ENCODE measurements at regions not wholly inside any gene's neighbourhood (a gene's known extent, or its start where the extent isn't known, plus 50 kb on each side); places are given as distances from the start of the nearest gene placed in this dataset.

DNA sequence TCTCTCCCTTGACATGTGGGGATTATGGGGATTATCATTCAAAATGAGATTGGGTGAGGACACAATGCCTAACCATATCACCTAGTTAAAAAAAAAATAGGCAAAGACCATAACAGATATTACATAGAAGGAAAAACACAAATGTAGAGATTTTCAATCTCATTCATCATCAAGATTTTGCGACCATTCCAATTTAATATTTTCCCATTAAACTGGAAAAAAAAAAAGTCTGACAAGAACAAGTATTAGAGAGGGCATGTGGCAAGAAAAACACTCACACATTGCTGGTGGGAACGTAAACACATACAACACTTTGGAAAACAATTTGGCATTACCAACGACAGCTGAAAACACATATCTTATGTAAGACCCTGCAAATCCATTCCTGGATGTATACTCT lies 71.0 kb upstream of the MYCN start:
- no peak for DNase-seq

DNA sequence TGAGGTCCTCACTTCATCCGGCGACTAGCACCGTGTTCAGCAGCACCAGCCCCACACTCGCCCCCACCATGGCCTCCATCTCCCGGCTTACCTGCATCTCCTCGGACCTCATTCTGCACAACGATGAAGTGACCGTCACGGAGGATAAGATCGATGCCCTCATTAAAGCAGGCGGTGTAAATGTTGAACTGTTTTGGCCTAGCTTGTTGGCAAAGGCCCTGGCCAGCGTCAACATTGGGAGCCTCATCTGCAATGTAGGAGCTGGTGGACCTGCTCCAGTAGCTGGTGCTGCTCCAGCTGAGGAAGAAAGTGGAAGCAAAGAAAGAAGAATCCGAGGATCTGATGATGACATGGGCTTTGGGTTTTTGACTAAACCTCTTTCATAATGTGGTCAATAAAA lies 70.5 kb upstream of the MYCN start:
- DNase-seq = no peak

DNA sequence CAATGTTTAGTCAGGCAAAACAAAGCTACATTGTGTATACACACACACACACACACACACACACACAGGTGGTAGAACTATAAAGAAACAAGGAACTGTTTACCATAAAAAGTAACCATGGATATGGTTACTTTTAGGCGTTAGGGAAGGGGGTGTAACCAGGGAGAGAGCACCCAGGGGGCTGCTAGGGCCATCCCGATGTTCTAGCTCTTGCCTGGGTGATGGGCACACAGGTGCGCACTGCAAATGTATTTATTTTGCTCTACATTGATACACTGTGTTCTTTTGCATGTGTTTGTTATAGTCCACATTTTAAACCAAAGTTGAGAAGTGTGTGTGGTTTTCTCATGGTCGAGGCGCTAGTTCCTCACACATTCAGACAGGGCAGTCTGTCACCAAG lies 69.8 kb upstream of the MYCN start:
- no peak for DNase-seq

DNA sequence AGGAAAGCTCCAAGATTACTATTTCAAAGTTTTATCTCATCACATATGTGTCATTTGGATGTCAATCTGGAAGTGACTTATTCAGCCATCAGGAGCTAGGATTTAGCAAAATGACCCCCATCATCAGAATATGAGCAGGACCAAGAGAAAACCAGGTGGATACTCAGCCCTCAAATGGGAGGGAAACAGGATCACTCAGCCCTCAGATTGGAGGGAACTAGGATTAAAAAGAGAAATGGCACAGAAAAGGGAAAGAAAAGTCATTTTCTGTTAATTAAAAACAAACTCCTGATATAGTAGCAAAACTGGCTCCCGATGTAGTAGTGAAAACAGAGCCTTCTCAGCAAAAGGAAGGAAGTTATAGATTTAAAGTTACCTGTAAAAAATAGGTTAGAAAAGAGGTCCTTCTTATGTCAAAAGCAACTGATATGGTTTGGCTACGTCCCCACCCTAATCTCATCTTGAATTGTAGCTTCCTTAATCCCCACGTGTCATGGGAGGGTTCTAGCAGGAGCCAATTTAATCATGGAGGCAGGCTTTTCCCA lies 69.0 kb upstream of the MYCN start:
- DNase-seq = no peak

DNA sequence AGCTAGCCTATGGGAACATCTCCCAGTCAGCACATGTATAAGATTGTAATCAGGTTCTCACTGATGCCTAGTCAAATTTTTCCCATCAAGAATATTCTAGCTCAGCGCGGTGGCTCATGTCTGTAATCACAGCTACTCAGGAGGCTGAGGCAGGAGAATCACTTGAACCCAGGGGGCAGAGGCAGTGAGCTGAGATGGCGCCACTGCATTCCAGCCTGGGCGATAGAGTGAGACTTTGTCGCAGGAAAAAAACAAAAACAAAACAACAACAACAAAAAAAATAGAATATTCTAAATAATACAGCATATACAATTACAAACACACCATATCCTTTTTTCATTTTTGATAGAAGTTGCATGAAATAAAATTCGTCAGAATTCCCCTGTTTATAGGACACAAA lies 67.5 kb upstream of the MYCN start:
- no peak for DNase-seq

DNA sequence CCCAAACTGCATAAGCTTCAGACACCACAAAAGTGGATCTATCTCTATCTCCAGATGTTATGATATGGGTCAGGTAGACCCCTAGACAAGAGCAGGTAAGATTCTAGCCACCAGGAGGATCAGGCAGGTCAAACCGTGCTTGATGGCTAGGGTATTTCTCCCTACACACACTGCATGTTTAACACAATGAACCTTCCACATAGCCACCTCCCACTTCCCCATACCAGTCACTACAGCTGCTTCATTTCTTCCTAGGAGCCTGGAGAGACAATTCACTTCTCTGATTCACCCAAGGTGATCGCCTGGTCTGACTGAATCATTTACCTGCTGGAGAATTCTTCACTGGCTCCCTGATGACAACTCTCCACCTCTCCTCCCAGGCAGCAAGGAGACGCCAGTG lies 66.0 kb upstream of the MYCN start:
- no peak for DNase-seq

DNA sequence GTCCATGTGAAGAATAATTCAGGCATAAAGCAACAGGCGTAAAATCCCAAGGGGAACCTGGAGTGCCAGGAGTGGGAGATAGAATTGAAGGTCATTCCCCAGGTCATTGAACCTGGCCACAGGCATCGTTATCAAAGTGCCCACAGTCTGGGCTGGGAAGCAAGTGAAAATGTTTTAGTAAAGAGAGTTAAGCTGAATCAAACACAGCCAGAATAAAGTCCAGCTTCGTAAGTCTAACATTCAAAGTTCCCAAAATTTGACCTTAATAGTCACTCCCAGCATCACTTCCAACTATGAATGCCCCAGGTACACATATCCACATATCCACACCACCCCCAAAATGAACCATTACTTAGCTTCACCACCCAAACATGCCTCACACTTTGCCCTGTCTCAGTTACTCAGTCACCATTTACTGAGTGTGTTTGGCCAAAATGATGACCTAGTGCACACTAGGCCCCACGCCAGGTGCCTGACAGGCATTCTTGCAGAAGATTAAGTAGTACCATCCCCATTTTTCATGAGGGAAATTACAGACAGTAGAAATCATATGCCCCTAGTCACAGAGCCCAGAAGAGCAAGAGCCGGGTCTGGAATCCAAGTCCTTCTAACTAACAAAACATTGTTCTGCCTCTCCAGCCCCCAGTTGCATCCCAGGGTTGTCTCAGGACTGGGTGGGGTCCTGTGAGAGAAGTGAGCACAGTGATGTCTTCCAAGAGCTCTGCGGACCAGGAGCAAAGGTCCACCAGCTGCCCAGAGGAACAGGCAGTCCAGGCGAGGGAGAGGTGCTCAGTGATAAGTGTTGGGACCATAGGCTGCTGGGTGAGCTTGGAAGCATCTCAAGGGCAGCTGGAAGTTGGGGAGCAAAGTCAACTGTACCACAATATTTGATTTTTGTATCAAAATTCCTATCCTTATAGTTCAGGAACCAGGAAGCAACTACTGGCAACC lies 65.2 kb upstream of the MYCN start:
- no peak for DNase-seq

DNA sequence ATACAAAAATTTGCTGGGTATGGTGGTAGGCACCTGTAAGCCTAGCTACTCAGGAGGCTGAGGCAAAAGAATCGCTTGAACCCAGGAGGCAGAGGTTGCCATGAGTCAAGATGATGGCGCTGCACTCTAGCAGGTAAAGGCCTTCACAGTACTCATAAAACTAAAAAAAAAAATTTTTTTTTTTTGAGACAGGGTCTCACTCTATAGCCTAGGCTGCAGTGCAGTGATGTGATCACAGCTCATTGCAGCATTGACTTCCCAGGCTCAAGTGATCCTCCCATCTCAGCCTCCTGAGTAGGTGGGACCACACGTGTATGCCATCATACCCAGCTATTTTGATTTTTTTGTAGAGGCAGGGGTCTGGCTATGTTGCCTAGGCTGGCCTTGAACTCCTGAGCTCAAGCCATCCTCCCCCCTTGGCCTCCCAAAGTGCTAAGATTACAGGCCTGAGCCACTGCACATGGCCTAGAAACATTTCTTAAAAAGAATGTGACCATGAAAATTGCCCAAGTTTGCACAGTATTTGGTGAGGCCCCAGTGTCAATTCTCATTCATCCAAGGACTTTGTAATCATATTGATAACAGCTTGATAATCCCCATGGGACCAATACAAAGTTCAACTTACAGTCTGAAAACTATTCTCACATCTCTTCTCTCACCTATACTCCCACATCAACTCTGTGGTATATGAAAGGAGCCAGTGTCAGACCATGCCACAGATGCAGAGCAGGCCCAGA lies 64.2 kb upstream of the MYCN start:
- DNase-seq = no peak

DNA sequence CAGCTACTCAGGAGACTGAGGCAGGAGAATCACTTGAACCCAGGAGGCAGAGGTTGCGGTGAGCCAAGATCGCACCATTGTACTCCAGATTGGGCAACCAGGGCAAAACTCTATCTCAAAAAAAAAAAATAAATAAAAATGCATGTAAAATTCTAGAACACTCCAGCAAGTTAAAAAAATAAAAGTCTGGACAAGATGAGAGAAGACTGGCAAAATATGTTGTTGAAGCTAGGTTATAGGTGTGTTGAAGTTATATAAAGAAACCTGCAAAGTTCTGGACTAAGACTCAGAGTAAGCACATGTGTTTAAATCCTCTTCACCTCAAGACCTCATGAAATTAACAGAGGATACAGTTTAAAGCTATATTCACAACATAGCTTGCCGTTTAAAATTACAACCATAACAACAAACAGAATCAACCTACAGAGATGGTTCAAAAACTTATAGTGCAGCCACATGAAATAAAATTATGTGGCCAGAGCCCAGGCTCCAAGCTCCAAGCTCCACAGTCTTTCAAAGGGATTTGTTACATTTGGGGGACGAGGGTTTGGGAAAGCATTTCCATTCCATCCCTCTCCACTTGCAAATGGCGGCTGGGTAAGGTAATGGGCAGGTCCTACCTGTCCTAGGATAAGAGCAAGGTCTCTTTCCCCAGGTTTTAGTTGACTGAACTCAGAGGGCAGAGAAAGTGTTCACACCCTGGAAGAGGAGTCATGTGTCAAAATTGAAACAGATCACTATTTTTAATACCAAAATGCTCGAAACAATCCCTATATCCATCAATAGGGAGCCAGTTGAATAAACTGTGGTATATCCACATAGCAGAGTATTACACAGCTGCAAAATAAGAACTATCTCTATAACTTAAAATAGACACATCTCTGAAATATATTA lies 59.9 kb upstream of the MYCN start:
- DNase-seq = no peak

DNA sequence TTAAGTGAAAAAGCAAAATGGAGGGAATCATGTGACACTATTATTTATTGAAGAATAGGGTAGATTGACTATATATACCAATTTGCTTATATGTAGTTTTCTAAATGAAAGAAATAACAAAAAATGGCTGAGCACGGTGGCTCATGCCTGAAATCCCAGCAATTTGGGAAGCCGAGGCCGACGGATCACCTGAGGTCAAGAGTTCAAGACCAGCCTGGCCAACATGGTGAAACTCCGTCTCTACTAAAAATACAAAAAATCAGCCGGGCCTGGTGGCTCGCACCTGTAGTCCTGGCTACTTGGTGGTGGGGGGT lies 59.3 kb upstream of the MYCN start:
- DNase-seq = no peak

DNA sequence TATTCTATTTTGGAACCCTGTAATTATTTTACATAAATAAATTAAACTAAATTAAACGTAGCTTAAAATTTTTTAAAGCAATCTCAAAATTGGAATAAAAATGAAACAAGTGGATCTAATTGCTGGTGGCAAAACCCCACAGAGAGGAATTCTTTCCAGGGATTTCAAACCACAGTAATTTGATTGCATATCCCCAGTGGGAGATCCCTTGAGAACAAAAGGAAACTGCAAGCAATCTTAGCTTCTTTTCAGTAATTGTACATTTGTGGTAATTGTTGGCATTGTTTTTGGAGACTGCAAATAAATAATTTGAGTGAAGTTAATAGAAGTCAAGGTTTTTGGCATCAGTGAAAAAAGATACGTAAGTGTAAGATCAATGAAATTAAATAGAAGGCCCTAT lies 58.7 kb upstream of the MYCN start:
- no peak for DNase-seq

DNA sequence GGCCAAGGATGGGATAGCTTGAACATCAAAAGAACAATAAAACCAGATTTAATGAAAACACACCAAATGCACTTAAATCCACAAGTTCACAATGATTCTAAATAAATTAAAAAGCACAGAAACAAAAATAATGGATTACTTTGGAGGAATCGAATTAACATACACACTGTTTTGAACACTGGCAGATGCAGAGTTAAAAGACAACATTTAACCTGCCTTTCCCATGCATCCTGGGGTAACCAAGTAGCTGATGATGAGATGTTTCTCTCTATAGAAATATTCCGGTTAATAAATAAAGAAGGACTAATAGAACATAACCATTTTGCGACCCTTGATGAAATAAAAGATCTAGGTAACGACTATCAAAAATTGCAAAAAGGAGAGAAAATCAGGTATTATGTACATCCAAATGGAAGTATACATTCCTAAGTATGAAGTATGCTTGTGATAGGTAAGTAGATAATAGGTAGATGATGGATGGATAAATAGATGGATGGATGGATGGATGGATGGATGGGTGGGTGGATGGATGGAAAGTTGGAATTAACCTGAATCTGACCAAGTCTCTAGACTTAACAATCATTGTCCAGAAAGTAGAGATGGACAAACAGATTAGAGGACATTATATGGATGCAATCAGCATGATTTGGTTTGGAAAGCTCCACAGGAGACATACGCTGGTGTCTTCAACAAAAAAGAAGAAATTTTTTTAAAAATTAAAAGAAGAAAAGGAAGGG lies 57.4 kb upstream of the MYCN start:
- DNase-seq = no peak

DNA sequence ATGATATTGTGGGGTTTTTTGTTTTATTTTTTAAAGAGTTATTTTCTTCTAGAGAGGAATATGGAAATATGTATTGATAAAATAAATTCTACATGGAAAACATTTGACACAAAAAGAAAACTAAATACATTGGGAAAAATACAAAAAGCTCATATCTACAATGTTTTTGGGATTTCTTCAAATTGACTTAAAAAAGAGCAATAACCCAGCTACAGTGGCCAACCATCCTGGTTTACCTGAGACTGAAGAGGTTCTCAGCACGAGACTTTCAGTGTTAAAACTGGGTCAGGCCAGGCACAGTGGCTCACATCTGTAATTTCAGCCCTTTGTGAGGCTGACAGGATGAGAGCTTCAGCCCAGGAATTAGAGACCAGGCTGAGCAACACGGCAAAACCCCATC lies 56.7 kb upstream of the MYCN start:
- DNase-seq = no peak

DNA sequence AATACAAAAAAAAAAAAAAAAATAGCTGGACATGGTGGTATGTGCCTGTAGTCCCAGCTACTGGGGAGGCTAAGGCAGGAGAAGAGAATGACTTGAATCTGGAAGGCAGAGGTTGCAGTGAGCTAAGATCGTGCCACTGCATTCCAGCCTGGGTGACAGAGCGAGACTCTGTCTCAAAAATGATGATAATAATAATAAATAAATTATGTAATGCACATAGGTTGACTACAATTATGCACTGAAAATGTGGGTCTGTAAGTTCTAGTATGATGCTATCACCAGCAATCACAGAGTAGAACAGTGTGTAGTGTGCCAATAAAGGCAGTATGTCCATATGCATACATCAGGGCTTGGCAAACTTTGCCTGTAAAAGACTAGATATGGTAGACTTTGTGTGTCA lies 55.6 kb upstream of the MYCN start:
- no peak for DNase-seq

DNA sequence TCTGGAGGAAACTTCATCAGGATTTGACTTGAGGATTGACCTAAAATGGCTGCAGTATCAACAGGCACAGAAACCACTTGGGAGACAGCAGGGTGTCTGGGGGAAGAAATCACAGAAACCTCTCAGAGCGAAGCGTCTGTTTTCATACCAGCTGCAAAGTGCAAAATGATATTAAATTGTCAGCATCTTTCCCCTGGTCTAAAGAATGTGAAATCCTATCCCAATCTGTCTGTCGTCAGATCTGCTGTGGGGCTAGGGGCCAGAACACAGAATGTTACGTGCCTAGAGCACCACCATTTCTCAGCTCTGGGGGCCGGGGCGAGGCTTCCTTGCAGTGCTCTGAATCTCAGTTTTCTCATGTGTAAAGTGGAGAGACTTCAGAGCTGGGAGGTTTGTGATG lies 54.1 kb upstream of the MYCN start:
- no peak for DNase-seq

DNA sequence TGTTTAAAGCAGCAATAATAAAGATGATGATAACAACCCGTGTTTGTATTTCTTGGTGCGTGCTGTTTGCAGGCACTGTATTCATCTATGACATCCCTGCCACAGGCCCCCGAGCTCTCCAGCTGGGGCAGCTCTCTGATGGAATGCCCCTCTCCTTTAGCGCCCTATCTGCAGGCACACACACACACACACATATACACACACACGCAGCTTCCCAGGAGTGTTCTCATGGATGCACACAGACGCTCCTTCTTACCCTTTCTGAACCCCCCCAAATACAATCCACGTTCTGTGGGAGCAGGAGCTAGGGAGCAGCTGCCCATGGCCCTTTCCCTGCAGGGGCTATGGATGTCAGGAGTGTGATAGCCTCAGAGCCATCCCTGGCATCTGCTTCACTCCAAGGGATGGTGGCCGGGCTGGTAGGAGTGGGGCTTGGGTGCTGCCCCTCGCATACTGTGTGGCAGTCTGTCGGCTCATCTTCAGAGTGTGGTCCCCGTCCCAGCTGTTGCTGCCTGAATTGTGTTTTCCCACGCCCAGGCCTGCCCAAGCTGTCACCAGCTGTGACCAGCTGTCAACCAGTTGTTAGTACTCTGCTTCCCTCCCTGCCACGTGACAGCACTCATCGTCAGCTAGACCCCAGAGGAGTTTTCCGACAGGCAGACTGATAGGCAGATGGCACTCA lies 50.8 kb upstream of the MYCN start:
- no peak for DNase-seq

DNA sequence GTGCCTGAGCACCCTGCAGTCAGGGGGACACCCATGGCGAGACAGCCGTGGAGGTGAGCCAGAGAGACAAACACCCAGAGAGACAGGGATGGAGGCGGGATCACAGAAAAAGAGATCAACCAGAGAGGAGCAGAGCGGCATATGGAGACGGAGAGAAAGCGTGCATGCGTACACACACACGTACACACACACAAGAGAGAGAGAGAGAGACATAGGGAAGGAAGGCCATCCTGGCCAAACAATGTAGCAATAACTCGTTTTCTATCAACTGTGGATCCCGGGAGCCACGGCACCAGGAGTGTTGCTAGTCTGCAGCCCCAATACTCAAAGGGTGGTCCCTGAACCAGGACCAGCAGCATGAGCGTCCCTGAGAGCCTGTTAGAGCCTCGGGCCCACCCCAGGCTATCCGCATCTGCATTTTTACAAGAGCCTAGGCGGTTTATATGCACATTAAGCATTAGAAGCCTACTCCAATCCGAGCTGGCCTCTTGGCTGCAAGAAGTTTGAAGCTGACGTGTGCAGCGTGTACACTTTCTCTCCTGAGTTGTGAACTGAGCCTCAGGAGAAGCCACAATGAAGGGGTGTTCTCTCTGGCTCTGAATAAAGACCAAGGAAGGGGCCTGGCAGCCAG lies 50.1 kb upstream of the MYCN start:
- DNase-seq = no peak
